ENCODE measurements at regions not wholly inside any gene's neighbourhood (a gene's known extent, or its start where the extent isn't known, plus 50 kb on each side); places are given as distances from the start of the nearest gene placed in this dataset.

GRCh38 chr6:138550346-138550767, 51.1 kb upstream of the NHSL1 start:
- DNase-seq: no peak

DNA sequence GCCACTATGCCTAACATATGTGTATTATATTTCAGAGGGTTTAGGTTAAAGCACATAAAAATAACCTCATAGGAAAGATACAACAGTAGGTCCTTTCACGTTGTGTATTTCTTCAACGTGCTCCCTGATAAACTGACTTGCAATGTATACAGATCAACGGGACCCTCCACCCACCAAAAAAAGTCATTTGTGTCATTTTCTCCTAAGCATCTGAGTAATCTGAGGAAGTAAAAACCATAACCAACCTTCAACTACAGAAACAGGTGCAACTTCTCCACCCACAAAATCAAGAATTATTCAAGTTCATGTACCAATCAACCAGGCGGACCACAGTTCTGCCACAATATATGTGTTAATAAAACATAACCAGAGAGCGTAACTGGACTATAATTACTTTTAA, 54.9 kb upstream of the NHSL1 start:
- DNase-seq: no peak

DNA sequence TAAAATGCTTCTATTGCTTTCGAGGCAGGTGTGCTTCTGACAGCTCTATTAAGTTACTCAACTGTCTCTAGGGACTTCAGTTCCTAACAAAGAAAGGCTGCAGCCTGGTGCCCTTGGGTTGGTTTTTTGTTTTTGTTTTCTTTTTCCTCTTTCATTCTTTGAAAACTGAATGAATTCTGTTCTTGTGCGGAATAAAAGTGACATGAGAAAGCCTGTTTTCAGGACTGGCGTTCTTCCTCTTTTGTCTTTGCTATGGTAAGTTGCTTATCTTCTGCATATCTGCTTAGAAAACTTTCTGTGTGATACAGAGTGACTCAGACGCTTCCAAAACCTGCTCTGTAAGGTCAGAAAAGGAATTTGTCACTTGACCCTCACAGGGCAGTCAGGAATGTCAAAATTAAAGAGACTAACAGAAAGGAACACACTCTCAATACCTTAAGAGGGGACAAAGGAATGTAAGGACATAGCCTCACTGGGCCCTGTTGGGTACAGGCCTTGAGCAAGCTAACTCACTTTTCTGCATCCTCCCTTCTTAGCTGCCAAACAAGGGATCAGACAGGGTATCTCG, 56.2 kb upstream of the NHSL1 start:
- DNase-seq: no peak

GRCh38 chr6:138557147-138557546, 57.9 kb upstream of the NHSL1 start:
- no peak for DNase-seq

GRCh38 chr6:138559143-138559542, 59.8 kb upstream of the NHSL1 start:
- DNase-seq: no peak

- DNase-seq: no peak
Observed at GRCh38 chr6:138560130-138560860, 61.0 kb upstream of the NHSL1 start.

- no peak for DNase-seq
Observed at GRCh38 chr6:138562691-138563090, 63.4 kb upstream of the NHSL1 start.

DNA sequence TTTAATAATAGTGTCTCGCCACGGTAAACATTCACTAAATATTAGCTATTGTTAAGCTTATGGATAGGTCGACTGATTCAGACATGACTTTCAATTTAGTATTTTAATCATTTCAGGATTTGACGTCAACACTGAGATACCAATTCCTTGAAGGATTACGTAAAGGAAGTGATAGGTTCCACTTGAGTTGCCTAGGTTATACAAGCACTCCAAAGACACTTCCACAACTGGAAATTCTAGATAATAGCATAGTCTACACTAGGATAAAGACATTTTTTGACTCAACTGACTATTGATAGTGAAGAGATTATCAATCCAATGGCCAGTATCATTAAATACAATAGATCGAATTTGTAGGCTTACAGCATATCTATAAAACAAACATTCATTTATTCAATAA, 63.9 kb upstream of the NHSL1 start:
- no peak for DNase-seq

DNA sequence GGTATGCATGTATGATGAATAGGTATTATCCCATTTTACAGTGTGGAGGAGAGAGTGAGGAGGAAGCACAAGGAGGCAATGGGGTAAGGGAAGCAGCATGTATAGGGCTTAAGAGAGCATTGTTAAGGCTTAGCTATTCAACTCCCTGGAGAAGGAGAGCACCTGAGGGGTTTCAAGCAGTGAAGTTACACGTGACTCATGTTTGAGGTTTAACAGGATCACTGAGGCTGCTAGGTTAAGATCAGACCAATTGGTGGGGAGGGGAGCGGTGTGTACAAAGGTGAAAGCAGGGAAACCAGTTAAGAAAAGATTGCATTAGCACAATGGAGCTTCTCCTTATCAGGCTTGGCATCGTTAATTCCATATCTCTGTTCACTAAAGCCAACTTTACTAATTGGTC, 64.4 kb upstream of the NHSL1 start:
- no peak for DNase-seq

- DNase-seq: no peak
Observed at GRCh38 chr6:138564170-138564721, 65.0 kb upstream of the NHSL1 start.

DNA sequence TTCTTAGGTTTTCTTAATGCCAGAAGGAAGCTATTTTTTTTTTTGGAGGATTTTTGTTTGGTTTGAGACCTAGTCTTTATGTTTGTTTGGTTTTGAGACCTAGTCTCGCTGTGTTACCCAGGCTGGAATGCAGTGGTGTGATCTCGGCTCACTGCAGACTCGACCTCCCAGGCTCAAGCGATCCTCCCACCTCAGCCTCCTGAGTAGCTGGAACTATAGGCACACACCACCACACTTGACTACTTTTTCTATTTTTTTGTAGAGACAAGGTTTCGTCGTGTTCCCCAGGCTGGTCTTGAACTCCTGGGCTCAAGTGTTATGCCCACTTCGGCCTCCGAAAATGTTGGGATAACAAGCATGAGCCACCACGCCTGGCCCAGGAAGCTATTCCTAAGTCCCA, 67.8 kb upstream of the NHSL1 start:
- no peak for DNase-seq

DNA sequence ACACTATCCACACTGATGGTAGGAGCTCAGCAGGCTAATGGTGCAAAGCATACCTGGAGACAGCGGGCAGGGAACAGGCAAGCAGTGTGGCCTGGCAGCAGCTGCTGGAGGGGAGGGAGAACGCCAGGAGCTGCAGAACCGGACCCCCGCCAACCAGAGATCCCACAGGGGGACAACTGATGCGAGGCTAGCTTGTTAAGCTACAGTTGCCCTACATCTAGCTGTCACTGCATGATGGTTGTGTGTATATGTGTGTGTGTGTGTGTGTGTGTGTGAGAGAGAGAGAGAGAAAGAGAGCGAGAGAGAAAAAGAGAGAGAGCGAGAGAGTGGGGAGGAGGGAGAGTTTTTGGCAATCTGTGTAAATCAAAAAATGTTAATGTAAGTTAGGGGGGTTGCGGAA, 69.7 kb upstream of the NHSL1 start:
- no peak for DNase-seq

DNA sequence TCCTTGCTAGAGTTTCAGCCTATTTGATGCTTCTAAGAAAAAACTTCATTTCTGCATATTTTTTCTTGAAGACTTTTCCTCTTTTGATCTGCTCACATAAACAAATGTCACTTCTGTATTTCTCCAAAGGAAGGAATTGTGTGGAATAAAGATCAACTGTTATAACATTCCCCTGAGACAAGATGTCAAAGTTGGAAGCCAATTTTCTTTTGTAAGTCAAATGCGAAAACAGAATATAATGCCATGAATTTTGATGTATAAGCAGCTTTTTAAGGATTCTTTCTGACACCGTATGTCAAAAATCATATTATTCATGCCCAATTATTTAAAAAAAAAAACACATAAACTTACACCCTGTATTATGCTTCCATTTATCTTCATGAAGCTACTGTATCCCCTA, 70.3 kb upstream of the NHSL1 start:
- DNase-seq: no peak

DNA sequence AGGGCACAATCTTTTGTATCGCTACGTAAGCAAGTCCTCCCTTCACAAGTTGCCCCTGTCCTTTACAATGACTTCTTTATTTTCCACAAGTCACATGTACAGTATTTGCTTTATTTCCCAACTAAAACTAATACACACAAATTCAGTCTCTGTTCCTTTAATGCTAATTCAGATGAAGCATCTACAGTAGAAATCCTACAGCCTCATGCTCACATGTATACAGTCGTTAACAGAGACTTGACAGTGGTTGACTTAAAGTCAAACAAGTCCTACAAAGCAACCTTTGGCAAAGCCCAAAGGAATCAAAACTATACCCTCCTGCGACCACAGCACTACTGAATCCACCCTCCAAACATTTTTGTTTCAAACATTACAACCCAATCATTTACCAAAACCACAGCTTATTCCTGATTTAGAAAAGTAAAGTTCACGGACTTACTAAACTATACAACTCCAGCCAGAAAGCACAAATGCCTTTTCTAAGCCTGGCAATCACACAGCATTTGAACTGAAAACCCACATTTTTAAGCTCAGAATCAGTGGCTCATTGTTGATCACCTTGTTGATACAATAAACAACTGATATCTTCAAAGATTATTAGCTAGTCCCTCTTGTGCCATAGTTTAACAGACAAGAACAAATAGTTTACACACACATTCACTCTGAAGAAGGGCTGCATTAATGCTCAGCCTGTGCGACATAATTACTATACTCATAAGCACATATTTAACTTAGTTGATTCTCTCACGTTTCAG, 70.9 kb upstream of the NHSL1 start:
- DNase-seq: no peak

- DNase-seq: no peak
Observed at GRCh38 chr6:138570725-138571029, 71.4 kb upstream of the NHSL1 start.

- no peak for DNase-seq
Observed at GRCh38 chr6:138571181-138571580, 71.9 kb upstream of the NHSL1 start.

GRCh38 chr6:138571585-138572166, 72.4 kb upstream of the NHSL1 start:
- no peak for DNase-seq

- DNase-seq: no peak
Observed at GRCh38 chr6:138572167-138572875, 73.0 kb upstream of the NHSL1 start.

- no peak for DNase-seq
Observed at GRCh38 chr6:138572885-138573284, 73.6 kb upstream of the NHSL1 start.

DNA sequence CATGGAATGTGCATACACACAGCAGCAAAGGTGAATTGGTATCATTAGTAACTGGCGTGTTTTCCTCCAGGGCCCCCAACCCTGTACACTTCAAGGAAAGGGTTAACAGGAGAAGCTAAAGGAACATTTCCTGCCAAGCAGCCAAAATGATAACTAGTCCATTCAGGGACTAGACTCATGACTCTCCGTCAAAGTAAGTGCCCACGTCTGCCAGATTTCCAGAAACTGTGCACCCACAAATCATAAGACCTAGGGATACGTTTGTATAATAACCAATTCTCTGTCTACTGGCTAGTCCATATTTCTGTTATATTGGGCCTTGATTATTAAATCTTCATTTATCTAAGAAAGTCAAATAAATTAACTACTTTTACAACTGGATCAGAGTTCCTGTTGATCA, 76.0 kb upstream of the NHSL1 start:
- DNase-seq: no peak

DNA sequence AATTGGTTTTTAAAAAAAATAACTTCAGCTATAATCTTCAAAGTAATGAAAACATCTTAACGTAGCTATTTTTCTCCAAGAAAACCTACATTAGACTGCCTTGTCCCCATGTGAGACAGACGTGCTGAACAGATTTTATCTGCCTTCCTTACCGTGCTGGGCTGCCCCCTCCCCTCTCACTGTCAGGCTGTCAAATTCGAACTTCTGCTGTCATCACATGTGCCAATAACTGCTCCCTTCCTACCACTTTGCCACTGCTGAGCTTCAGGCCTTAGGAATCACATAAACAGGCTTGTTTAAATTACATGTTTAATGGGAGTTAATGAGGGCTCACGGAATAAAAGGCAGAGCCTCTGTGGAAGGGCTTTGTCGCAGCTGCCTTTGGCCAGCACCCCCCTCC, 77.0 kb upstream of the NHSL1 start:
- DNase-seq: no peak

DNA sequence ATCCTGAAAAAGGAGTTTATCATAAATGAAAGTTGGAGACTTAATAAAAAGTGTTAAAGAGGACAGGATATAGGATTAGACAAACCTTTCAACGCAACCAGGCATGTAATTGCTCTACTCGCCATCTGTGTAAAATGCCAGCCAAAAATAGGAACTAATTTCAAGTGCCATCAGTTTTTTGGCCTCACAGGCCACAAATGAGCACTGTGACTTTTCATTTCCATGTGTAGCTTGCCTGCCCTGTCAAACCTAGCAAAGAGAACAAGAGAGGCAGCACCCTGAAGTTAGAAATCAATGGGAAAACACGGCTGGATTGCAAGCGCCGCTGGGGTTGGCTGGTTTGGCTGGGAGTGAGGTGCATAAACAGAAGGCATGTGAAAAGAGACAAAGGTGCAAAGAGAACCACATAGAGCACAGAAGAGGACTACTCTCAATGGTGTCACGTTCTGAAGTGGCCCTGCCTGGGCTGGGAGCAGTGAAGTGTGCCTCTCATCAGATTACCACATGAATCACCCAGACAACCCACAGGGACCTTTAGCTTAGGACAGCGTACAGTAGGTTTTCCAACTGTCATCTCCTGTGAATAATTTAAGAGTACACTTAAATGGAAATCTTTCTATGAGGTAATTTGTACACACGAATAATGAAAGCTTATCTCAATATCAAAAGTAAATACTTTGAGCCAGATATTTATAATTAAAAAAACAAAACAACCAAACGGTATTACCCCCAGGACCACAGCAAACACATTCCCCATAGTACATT, 78.0 kb upstream of the NHSL1 start:
- no peak for DNase-seq

All from activated naive CD4-positive, alpha-beta T cell treated with anti-CD3 and anti-CD28 coated beads, Interleukin-2, amount 50 U/mL, for 16 hours (primary cell).